NB4 (cell line): ENCODE measurements at regions not wholly inside any gene's neighbourhood (a gene's known extent, or its start where the extent isn't known, plus 50 kb on each side); places are given as distances from the start of the nearest gene placed in this dataset.

ENCODE experiments used
- POLR2A ChIP-seq: IDR thresholded peaks from 2 replicates; pipeline ENCODE4 v1.6.1; 2011; ENCODE audit warnings: mild to moderate bottlenecking; ENCODE audit not compliant: insufficient read length; ENCODE audit errors: extremely low read depth
- TF ChIP-seq, protein P1 (sequence below): IDR thresholded peaks from one replicate; pipeline ENCODE4 v1.5.1; 2012; ENCODE audit warnings: low read depth, low read length

GRCh38 chr11:23143022-23143421 is 282.7 kb upstream of the CCDC179 start:
- TF ChIP-seq, protein P1, sequence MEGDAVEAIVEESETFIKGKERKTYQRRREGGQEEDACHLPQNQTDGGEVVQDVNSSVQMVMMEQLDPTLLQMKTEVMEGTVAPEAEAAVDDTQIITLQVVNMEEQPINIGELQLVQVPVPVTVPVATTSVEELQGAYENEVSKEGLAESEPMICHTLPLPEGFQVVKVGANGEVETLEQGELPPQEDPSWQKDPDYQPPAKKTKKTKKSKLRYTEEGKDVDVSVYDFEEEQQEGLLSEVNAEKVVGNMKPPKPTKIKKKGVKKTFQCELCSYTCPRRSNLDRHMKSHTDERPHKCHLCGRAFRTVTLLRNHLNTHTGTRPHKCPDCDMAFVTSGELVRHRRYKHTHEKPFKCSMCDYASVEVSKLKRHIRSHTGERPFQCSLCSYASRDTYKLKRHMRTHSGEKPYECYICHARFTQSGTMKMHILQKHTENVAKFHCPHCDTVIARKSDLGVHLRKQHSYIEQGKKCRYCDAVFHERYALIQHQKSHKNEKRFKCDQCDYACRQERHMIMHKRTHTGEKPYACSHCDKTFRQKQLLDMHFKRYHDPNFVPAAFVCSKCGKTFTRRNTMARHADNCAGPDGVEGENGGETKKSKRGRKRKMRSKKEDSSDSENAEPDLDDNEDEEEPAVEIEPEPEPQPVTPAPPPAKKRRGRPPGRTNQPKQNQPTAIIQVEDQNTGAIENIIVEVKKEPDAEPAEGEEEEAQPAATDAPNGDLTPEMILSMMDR, result no peak
- TF ChIP-seq POLR2A, result no peak
